ENCODE measurements at regions not wholly inside any gene's neighbourhood (a gene's known extent, or its start where the extent isn't known, plus 50 kb on each side); places are given as distances from the start of the nearest gene placed in this dataset.
A peak's percentile ranks its signal among the peaks of the same experiment; 100 is the strongest.
"Not testable (repeated sequence)": the region's sequence is repeated elsewhere in the genome, so short reads cannot be mapped to it uniquely, and the experiment has no call there.

- DNase-seq (ENCODE audit: low spot score): peak; percentile 87
Observed at GRCh38 chr21:17679002-17679600, 66.4 kb upstream of the BTG3 start.

- DNase-seq (ENCODE audit: low spot score): not testable (repeated sequence)
Observed at GRCh38 chr21:17676930-17677329, 64.2 kb upstream of the BTG3 start.

- DNase-seq (ENCODE audit: low spot score): no peak
Observed at GRCh38 chr21:17674106-17674505, 61.4 kb upstream of the BTG3 start.

GRCh38 chr21:17673261-17674020, 60.7 kb upstream of the BTG3 start:
- no peak for DNase-seq (ENCODE audit: low spot score)

GRCh38 chr21:17671733-17672132, 59.0 kb upstream of the BTG3 start:
- DNase-seq (ENCODE audit: low spot score): no peak

- no peak for DNase-seq (ENCODE audit: low spot score)
Observed at GRCh38 chr21:17668479-17669140, 55.9 kb upstream of the BTG3 start.

- no peak for DNase-seq (ENCODE audit: low spot score)
Observed at GRCh38 chr21:17667256-17667655, 54.6 kb upstream of the BTG3 start.

All from SW480 (cell line).